Panc1 (cell line): ENCODE measurements at regions not wholly inside any gene's neighbourhood (a gene's known extent, or its start where the extent isn't known, plus 50 kb on each side); places are given as distances from the start of the nearest gene placed in this dataset.

Experiments used
- POLR2AphosphoS5 ChIP-seq: IDR thresholded peaks from 2 replicates; pipeline ENCODE4 v1.6.1; 2012; ENCODE audit warnings: mild to moderate bottlenecking, low read depth, low read length, moderate library complexity
- SIN3A ChIP-seq: IDR thresholded peaks from 2 replicates; pipeline ENCODE4 v1.6.1; 2012; ENCODE audit warnings: low read depth, mild to moderate bottlenecking, low read length, moderate library complexity, borderline replicate concordance; ENCODE audit not compliant: insufficient read depth
- TCF7L2 ChIP-seq: IDR thresholded peaks from 2 replicates; pipeline ENCODE4 v1.6.1; 2011; ENCODE audit warnings: mild to moderate bottlenecking, low read depth, low read length, inconsistent platforms
- TF ChIP-seq, protein P1 (sequence below), 2 experiments: IDR thresholded peaks; 2 replicates each; pipeline ENCODE4 v1.6.1; 2011 to 2012; ENCODE audit warnings: low read depth in 2 of 2, control low read depth in 1 of 2, low read length in 1 of 2, mild to moderate bottlenecking in 1 of 2, moderate library complexity in 1 of 2; ENCODE audit not compliant: insufficient read depth in 1 of 2
- TF ChIP-seq, protein P2 (sequence below): fragments of 450-650 bp; IDR thresholded peaks from 2 replicates; pipeline ENCODE4 v1.5.1; 2017; ENCODE audit warnings: mild to moderate bottlenecking

DNA sequence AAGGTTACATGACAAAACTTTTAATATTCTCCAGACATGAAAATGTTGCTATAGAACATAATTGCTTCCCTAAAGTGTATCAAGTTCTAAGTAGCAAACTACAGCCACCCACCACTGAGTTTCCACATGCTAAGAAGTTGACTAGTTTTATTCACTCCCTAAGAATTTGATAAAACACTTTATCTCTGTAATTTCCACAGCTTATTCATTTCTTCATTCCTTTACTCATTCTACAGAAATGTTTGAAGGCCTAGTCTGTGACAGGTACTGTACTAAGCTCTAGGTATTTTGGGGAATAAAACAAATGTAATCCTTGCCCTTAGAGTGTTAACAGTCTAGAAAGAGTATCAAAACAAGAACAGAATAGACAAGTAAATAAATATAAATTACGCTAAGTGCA is 101.8 kb upstream of the DIAPH3 start:
- TF ChIP-seq, protein P1, sequence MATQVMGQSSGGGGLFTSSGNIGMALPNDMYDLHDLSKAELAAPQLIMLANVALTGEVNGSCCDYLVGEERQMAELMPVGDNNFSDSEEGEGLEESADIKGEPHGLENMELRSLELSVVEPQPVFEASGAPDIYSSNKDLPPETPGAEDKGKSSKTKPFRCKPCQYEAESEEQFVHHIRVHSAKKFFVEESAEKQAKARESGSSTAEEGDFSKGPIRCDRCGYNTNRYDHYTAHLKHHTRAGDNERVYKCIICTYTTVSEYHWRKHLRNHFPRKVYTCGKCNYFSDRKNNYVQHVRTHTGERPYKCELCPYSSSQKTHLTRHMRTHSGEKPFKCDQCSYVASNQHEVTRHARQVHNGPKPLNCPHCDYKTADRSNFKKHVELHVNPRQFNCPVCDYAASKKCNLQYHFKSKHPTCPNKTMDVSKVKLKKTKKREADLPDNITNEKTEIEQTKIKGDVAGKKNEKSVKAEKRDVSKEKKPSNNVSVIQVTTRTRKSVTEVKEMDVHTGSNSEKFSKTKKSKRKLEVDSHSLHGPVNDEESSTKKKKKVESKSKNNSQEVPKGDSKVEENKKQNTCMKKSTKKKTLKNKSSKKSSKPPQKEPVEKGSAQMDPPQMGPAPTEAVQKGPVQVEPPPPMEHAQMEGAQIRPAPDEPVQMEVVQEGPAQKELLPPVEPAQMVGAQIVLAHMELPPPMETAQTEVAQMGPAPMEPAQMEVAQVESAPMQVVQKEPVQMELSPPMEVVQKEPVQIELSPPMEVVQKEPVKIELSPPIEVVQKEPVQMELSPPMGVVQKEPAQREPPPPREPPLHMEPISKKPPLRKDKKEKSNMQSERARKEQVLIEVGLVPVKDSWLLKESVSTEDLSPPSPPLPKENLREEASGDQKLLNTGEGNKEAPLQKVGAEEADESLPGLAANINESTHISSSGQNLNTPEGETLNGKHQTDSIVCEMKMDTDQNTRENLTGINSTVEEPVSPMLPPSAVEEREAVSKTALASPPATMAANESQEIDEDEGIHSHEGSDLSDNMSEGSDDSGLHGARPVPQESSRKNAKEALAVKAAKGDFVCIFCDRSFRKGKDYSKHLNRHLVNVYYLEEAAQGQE (IDR thresholded peaks at IDR 0.05; ENCODE audit: insufficient read depth in 1 of 2, low read depth in 2 of 2, low read length in 1 of 2): no peak
- TF ChIP-seq POLR2AphosphoS5: no peak
- TF ChIP-seq, protein P2, sequence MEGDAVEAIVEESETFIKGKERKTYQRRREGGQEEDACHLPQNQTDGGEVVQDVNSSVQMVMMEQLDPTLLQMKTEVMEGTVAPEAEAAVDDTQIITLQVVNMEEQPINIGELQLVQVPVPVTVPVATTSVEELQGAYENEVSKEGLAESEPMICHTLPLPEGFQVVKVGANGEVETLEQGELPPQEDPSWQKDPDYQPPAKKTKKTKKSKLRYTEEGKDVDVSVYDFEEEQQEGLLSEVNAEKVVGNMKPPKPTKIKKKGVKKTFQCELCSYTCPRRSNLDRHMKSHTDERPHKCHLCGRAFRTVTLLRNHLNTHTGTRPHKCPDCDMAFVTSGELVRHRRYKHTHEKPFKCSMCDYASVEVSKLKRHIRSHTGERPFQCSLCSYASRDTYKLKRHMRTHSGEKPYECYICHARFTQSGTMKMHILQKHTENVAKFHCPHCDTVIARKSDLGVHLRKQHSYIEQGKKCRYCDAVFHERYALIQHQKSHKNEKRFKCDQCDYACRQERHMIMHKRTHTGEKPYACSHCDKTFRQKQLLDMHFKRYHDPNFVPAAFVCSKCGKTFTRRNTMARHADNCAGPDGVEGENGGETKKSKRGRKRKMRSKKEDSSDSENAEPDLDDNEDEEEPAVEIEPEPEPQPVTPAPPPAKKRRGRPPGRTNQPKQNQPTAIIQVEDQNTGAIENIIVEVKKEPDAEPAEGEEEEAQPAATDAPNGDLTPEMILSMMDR: no peak
- TF ChIP-seq SIN3A: no peak
- no peak for TF ChIP-seq TCF7L2
